NCI-H82 treated with DMSO at 0.1 percent for 48 hours (cell line): ENCODE measurements at regions not wholly inside any gene's neighbourhood (a gene's known extent, or its start where the extent isn't known, plus 50 kb on each side); places are given as distances from the start of the nearest gene placed in this dataset.
"Not testable (repeated sequence)": the region's sequence is repeated elsewhere in the genome, so short reads cannot be mapped to it uniquely, and the experiment has no call there.

Experiments used
- DNase-seq: peaks from one replicate; lab custom pipeline; 2025; ENCODE audit not compliant: unreplicated experiment; lab: John Stamatoyannopoulos, UW

DNA sequence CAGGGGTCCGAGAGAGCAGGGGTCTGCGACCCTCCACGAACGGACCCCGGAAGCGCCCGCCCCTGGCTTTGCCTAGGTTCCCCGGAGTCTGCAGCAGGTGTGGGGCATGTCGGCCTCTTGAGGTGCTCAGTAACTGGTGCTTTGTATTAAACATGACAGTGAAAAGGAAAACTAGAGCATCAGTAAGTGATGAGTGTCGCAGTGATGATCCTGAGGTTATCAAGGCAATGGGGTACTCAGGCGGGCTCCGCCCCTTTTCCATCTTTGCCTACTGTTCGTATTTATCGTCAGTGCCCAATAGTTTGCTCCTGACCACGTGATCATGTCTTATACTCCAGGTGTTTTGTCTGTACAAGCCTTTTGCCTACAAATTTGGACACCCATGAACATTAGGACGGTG lies 262.4 kb downstream of the ZNF37A start:
- DNase-seq: not testable (repeated sequence)

DNA sequence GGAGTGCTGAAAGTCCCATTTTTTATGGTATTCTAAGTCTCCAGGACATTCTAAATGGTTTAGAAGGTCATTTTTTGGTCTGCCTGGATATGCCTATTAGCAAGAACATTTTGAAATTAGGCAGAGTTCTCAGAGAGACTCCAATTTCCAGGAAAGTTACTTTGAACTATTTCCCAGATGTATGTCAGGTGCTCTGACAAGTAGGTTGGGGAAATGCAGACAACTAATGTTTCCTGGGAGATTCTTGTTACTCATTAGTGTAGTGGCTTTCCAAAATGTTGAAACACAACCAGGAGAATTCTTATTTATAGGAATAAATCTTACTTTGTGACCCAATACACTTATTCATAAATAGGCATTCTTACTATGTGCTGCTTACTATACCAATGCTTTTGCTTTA lies 268.4 kb downstream of the ZNF37A start:
- DNase-seq: not testable (repeated sequence)

DNA sequence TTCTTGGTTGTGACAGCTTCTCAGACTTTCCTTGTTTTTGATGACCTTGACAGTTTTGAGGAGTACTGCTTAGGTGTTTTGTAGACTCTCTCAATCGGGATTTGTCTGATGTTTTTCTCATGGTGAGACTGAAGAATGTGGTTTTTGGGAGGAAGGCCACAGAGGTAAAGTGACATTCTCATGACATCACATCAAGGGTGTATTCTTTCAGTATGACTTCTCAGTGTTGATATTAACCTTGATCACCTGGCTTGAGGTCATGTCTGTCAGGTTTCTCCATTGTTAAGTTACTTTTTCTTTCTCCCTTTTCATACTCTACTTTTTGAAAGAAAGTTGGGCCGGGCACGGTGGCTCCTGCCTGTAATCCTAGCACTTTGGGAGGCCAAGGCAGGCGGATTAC lies 269.9 kb downstream of the ZNF37A start:
- not testable (repeated sequence) for DNase-seq

DNA sequence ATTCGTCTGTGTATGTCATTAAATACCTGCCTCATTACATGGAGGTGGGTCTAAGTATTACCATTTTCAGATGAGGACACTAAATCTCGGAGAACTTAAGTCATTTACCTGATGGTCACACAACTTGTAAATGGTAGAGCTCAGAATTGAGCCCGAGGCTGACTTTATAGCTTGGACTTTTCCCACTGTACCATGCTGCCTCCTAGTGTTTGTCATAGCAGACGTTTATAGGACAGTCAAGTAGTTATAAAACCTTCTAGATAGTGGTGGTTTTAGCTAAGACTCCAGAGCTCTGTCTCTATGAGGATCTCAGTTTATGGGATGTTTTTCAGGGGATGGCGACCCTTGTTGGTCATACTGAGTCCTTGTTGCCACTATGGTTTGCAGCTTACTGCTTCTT lies 271.8 kb downstream of the ZNF37A start:
- DNase-seq: not testable (repeated sequence)

DNA sequence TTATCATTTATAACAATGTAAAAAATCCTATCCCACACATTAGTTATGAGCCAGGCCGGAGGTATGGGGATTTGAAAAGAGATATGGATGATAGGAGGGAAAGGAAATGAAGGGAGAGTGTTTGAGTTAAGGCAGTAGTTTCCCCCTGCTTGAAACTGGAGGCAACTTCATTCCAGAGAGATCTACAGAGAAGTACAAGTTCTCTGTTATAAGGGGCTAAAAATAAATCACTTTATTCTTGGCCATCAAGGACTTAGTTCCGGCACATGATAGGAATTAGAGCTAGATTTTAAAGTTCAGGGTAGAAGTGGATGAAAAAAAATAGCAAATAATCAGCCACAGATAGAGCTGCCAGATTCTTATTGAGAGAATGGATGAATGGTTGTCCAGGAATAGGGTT lies 289.7 kb downstream of the ZNF37A start:
- not testable (repeated sequence) for DNase-seq

DNA sequence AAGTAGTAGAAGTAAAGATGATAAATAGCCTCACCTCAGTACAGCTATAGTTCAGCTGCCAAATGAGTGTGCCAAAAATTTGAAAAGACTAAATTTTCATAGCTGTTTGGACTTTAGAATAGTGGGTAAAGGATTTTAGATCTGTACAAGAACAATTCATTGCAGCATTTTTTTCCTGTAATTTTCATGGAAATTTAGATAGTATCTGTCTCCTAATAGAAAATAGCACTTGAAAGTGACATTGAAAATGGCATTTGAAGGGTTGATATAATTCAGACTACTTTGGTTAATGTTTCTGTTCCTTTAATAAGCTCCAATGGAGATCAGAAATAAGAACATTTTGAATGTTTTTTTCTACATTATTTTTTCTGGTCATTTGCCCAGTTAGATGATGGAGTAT lies 292.7 kb downstream of the ZNF37A start:
- not testable (repeated sequence) for DNase-seq

DNA sequence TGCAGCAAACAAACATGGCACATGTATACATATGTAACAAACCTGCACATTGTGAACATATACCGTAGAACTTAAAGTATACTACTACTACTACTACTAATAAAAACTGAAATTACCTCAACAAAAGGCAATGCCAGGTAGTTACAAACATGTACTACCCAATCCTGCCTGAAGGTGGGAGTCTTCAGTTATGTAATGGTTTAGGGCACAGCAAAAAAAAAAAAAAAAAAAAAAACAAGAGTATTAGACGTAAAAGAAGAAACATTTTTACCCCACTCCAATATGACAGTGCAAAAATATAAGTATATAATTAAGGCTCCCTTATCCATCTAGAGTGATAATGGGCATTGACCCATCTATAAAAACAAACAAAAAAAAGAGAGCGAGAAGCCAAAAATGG lies 296.6 kb downstream of the ZNF37A start:
- DNase-seq: not testable (repeated sequence)

DNA sequence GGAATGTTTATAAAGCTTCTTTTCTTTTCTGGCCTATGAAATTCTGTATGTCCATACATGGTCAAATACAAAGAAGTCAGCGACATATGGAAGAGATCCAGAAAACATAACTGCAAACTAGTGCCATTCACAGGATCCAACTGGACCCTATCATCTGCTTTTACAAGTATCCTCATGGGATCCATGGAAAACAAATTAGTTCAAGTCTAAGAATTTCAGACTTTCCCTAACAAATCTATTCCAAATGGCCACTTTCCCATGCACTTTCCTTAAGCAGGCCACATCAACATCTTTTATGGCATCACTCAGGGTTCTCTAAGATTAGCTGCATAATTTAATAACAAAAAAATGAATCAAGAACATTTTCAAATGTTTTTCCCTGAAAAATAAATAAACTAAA lies 301.3 kb downstream of the ZNF37A start:
- not testable (repeated sequence) for DNase-seq

DNA sequence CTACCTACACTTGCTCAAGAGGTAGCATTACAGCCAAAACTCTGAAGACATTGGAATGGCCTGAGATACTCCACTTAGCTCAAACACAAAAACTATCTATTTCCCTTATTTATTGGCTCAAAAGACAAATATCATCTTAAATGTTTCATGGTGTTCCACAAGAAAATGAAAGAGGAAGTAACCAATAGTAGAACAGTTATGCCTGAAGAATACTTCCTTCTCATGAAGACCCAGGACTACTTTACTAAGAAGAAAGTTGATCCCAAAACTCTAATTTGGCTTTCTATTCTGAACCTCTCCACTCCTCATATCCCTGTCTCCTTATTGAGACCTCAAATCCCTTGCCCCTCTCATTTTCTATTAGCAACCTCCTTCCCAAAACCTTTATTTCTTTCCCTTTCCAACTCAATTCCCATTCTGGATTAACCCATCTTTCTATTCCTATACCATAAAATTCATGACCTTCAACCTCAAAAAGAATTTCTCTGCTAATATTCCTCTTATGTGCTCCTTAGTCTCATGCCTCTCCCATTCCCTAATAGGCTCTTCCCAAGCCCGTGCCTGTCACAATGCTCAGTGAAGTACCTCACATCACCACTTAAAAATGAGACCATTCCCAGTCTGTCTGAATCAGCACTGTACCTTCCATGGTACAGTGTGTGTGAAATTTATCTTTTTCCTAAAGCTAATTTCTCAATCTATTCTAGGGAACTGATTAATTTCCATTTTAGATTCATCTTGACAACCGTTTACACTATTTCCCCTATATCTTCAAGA lies 302.2 kb downstream of the ZNF37A start:
- DNase-seq: not testable (repeated sequence)

DNA sequence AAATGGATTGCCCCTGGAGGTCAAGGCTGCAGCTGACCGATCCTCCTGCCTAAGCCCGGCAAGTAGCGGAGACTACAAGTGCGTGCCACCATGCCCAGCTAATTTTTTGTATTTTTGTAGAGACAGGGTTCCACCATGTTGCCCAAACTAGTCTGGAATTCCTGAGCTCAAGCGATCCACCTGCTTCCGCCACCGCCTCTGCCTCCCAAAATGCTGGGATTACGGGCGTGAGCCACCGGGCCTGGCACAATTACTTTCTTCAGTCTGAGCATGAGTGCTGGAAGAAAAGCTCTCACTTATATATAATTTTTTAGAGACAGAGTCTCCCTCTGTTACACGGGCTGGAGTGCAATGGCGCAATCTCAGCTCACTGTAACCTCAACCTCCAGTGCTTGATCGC lies 307.4 kb downstream of the ZNF37A start:
- DNase-seq: not testable (repeated sequence)

DNA sequence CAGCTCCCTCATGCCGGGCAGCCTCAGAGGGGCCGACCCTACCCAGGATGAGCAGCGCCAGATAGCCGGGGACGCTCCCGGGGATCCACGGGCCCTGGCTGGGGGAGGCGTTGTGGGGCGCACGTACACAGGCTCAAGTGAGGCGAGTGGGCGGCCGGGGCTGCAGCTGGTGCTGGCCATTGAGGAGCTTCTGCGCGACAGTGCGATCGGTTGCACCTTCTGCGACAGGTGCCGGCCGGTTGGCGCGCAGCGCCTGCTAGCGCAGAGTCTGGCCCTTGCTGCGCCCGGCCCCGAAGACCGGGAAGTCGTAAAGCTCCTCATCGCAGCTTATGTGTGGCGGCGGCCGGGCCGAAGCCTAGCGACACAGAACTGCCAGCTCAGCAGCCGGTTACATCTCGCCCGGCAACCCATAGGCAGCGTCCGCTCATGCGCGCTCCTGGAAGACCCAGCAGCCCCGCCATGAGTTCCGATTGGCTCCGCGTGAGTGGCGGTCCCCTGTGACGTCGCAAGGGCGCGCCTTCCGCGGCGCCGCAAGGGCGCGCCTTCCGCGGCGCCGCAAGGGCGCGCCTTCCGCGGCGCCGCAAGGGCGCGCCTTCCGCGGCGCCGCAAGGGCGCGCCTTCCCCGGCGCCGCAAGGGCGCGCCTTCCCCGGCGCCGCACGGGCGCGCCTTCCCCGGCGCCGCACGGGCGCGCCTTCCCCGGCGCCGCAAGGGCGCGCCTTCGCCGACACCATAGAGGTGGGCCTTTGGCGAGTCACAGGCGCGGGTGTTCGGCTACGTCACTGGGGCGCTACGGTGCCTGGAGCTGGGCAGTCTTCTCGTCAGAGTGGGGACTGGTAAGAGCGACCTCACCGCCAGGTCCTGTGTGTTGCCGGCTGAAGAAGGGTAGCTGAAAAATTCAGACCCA lies 308.6 kb downstream of the ZNF37A start:
- DNase-seq: peak; percentile 4

DNA sequence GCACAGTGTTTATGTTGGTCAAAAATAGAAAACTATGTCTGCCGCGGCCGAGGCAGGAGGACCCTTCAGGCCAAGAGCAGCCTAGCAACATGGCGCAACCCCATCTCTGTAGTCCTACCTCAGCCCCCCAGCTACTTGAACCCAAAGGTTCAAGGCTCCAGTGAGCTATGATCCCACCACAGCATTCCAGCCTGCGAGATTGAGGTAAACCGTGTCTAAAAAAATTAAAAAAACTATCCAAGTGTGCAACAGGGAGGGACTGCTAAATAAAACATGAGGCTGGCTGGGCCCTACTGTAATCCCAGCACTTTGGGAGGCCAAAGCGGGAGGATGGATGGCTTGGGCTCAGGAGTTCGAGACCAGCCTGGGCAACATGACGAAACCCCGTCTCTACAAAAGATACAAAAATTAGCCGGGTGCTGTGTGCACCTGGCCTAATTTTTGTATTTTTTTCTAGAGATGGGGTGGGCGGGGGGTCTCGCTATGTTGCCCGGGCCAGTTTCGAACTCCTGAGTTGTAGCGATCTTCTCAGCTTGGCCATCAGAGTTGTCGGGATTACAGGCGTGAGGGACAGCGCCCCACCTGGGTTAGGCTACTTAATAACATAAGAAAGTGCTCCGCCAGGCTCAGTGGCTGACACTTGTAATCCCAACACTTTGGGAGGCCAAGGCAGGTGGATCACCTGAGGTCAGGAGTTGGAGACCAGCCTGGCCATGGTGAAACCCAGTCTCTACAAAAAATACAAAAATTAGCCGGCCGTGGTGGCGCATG lies 309.4 kb downstream of the ZNF37A start:
- DNase-seq: not testable (repeated sequence)

DNA sequence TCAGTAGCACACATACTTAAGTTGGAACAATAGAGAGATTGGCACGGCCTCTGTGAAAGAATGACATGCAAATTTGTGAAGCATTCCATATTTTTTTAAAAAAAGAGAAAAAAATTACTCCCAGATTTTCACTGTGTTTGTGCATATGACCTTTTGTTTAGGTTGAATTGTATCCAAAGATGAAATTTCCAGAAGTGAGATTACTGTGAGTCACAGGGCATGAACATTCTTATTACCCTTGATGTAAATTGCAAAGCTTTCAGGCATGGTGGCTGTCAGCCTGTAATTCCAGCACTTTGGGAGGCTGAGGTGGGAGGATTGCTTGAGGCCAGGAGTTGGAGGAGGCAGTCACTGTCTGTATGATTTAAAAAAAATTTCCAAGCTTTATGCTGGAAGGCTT lies 329.5 kb downstream of the ZNF37A start:
- not testable (repeated sequence) for DNase-seq

DNA sequence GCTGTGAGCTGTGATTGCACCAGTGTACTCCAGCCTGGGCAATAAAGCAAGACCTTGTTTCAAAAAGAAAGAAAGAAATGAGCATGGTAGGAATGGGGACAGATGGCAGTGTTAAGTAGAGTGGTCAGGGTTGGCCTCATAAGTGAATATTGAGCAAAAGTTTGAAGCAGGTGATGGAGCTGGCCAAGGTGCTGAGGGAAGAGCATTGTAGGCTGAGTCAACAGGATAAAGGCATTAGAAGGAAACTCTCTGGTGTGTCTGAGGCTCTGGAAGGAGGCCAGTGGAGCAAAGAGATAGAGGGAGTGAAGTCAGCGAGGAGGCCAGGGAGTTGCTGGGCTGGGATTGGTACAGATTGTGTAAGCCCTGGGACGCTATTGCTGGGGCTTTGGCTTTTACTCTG lies 336.1 kb downstream of the ZNF37A start:
- DNase-seq: not testable (repeated sequence)

DNA sequence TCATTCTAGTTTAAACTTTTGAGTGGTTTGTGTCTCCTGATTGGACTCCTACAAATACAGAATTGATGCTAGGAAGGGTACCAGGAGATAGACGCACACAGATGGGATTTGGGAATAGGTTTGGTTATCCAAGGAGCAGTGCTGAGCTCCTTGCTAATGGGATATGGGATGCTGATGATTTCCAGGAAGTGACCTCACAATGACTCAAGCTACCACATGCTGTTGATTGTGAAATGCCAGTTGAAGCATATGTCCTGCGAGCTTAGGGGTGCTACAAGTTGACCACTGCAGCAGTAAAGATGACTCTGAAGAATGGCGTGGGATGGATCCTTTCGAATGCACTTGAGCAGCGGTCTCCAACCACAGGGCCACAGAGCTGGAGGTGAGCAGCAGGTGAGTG lies 343.2 kb downstream of the ZNF37A start:
- not testable (repeated sequence) for DNase-seq

DNA sequence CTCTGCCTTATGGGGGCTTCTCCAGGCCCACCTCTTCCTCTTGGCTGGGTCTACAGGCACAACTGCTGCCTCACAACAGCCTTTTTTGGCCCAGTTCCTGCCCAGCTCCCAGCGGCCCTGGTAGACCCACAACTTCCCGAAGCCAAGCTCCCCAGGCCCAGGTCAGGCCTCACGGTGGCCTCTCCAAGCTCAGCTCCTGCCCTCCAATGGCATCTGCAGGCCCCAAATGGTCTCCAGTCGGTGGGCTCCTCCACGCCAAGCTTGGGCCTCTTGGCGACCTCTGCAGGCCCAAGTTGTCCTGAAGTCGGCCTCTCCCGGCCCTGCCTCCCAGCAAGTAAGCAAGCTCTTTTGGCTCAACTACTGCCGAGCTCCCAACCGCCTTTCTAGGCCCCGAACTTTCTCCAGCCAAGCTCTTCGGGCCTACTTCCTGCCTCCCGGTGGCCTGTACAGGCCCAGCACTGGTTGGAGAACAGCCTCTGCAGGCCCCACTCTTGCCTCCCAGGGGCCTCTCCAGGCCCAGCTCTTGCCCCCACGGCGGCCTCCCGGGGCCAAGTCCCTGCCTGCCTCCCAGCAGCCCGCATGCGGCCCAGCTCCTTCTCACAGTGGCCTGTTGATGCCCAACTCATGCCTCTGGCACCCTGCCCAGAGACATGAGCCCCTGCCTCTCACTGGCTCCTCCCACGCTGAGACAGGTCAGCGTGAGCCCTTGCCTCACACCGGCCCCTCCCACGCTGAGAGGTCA lies 354.6 kb downstream of the ZNF37A start:
- not testable (repeated sequence) for DNase-seq

DNA sequence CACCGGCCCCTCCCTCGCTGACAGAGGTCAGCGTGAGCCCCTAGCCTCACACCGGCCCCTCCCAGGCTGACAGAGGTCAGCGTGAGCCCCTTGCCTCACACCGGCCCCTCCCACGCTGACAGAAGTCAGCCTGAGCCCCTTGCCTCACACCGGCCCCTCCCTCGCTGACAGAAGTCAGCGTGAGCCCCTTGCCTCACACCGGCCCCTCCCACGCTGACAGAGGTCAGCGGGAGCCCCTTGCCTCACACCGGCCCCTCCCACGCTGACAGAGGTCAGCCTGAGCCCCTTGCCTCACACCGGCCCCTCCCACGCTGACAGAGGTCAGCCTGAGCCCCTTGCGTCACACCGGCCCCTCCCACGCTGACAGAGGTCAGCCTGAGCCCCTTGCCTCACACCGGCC lies 355.5 kb downstream of the ZNF37A start:
- DNase-seq: not testable (repeated sequence)

DNA sequence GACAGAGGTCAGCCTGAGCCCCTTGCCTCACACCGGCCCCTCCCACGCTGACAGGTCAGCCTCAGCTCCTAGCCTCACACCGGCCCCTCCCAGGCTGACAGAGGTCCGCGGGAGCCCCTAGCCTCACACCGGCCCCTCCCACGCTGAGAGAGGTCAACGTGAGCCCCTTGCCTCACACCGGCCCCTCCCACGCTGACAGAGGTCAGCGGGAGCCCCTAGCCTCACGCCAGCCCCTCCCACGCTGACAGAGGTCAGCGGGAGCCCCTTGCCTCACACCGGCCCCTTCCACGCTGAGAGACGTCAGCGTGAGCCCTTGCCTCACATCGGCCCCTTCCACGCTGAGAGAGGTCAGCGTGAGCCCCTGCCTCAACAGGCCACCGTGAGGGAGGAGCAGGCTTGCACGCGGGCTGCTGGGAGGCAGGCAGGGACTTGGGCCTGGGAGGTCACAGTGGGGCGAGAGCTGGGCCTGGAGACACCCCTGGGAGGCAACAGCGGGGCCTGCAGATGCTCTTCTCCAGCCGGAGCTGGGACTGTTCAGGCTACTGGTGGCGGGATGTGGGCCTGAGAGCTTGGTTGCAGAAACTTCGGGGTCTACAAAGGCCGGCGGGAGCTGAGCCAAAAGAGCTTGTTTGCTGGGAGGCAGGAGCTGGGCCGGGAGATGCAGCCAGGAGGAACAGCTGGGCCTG lies 356.4 kb downstream of the ZNF37A start:
- not testable (repeated sequence) for DNase-seq

DNA sequence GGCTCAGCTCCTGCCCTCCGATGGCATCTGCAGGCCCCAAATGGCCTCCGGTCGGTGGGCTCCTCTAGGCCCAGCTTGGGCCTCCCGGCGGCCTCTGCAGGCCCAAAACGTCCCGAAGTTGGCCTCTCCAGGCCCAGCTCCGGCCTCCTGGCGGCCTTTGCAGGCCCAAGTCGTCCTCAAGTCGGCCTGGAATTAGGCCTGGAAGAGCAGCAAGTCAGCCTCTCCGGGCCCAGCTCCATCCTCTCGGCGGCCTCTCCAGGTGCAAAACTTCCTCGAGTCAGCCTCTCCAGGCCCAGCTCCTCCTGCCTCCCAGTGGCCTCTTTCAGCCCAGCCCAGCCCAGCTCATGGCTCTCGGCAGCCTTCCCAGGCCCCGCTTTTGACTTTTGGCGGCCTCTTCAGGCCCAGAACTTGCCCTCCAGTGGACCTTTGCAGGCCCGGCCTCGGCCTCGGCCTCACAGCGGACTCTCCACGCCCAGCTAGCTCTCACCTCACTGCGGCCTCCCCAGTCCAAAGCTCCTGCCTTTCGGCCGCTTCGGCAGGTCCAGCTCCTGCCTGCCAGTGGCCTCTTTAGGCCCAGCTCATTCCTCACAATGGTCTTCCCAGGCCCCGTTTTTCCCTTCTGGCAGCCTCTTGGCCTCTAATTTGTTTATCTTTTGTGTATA lies 357.3 kb downstream of the ZNF37A start:
- not testable (repeated sequence) for DNase-seq
